SK-N-SH treated with all-trans-retinoic acid at 6 μM for 48 hours (cell line): ENCODE measurements at regions not wholly inside any gene's neighbourhood (a gene's known extent, or its start where the extent isn't known, plus 50 kb on each side); places are given as distances from the start of the nearest gene placed in this dataset.

ENCODE experiments used
- ATAC-seq: fragments of 200-7000 bp; cut with Tn5 transposase; 3 replicates; pipeline ENCODE4 v1.9.1; 2020; ENCODE audit warnings: mild to moderate bottlenecking, moderate library complexity
- ARNTL ChIP-seq: fragments of 450-650 bp; formaldehyde crosslinking; IDR thresholded peaks from 2 replicates; pipeline ENCODE4 v1.5.0; 2020; ENCODE audit warnings: low read depth, mild to moderate bottlenecking, moderate library complexity, borderline replicate concordance
- BACH2 ChIP-seq: fragments of 250-450 bp; sonication (Bioruptor Pico); IDR thresholded peaks from 2 replicates; pipeline ENCODE4 v1.9.0; 2021; ENCODE audit warnings: mild to moderate bottlenecking, borderline replicate concordance
- CSDC2 ChIP-seq: fragments of 250-450 bp; sonication (Bioruptor Pico); IDR thresholded peaks from 2 replicates; pipeline ENCODE4 v1.5.0; 2020; ENCODE audit warnings: mild to moderate bottlenecking, moderate library complexity
- CSRNP3 ChIP-seq: fragments of 250-450 bp; sonication (Bioruptor Pico); IDR thresholded peaks from 2 replicates; pipeline ENCODE4 v1.5.1; 2021; ENCODE audit warnings: mild to moderate bottlenecking, moderate library complexity
- ESRRG ChIP-seq: fragments of 250-450 bp; sonication (Bioruptor Pico); IDR thresholded peaks from 2 replicates; pipeline ENCODE4 v1.6.1; 2021; ENCODE audit warnings: mild to moderate bottlenecking
- GLIS3 ChIP-seq: fragments of 250-450 bp; sonication (Bioruptor Pico); IDR thresholded peaks from 2 replicates; pipeline ENCODE4 v1.5.0; 2020; ENCODE audit warnings: mild to moderate bottlenecking, moderate library complexity
- POU6F1 ChIP-seq: fragments of 250-450 bp; sonication (Bioruptor Pico); IDR thresholded peaks from 2 replicates; pipeline ENCODE4 v1.8.0; 2021; ENCODE audit warnings: low read depth, mild to moderate bottlenecking, moderate library complexity, borderline replicate concordance
- PPARA ChIP-seq: fragments of 250-450 bp; sonication (Bioruptor Pico); IDR thresholded peaks from 2 replicates; pipeline ENCODE4 v1.5.0; 2020; ENCODE audit warnings: mild to moderate bottlenecking, borderline replicate concordance
- RARB ChIP-seq: fragments of 250-450 bp; sonication (Bioruptor Pico); IDR thresholded peaks from 2 replicates; pipeline ENCODE4 v1.8.0; 2021; ENCODE audit warnings: mild to moderate bottlenecking, moderate library complexity
- SNAI2 ChIP-seq: fragments of 250-450 bp; sonication (Bioruptor Pico); IDR thresholded peaks from 2 replicates; pipeline ENCODE4 v1.5.0; 2020; ENCODE audit warnings: mild to moderate bottlenecking, moderate library complexity
- TCF4 ChIP-seq: fragments of 250-450 bp; sonication (Bioruptor Pico); IDR thresholded peaks from 2 replicates; pipeline ENCODE4 v1.8.0; 2021; ENCODE audit warnings: mild to moderate bottlenecking, moderate library complexity, borderline replicate concordance
- TSHZ2 ChIP-seq: fragments of 250-450 bp; sonication (Bioruptor Pico); IDR thresholded peaks from 2 replicates; pipeline ENCODE4 v1.5.0; 2020; ENCODE audit warnings: mild to moderate bottlenecking, moderate library complexity
- ZC3H10 ChIP-seq: fragments of 250-450 bp; sonication (Bioruptor Pico); IDR thresholded peaks from 2 replicates; pipeline ENCODE4 v1.5.1; 2021; ENCODE audit warnings: mild to moderate bottlenecking, moderate library complexity
- ZFP3 ChIP-seq: fragments of 250-450 bp; sonication (Bioruptor Pico); IDR thresholded peaks from 2 replicates; pipeline ENCODE4 v1.5.0; 2020; ENCODE audit warnings: mild to moderate bottlenecking, moderate library complexity
- ZNF565 ChIP-seq: fragments of 450-650 bp; formaldehyde crosslinking; conservative IDR thresholded peaks from 2 replicates; pipeline ENCODE4 v1.5.0; 2020; ENCODE audit warnings: low read depth, mild to moderate bottlenecking, moderate library complexity
- ZNF70 ChIP-seq: fragments of 450-650 bp; formaldehyde crosslinking; IDR thresholded peaks from 2 replicates; pipeline ENCODE4 v1.5.0; 2020; ENCODE audit warnings: mild to moderate bottlenecking, moderate library complexity
- TF ChIP-seq, protein P1 (sequence below): fragments of 250-450 bp; sonication (Bioruptor Pico); IDR thresholded peaks from 2 replicates; pipeline ENCODE4 v1.8.0; 2020; ENCODE audit warnings: mild to moderate bottlenecking, moderate library complexity, borderline replicate concordance
- TF ChIP-seq, protein P2 (sequence below): fragments of 250-450 bp; sonication (Bioruptor Pico); IDR thresholded peaks from 2 replicates; pipeline ENCODE4 v1.5.1; 2020; ENCODE audit warnings: low read depth, mild to moderate bottlenecking, moderate library complexity

GRCh38 chr10:109417803-109418202, 505.5 kb downstream of the XPNPEP1 start (continued):
- TF ChIP-seq, protein P1, sequence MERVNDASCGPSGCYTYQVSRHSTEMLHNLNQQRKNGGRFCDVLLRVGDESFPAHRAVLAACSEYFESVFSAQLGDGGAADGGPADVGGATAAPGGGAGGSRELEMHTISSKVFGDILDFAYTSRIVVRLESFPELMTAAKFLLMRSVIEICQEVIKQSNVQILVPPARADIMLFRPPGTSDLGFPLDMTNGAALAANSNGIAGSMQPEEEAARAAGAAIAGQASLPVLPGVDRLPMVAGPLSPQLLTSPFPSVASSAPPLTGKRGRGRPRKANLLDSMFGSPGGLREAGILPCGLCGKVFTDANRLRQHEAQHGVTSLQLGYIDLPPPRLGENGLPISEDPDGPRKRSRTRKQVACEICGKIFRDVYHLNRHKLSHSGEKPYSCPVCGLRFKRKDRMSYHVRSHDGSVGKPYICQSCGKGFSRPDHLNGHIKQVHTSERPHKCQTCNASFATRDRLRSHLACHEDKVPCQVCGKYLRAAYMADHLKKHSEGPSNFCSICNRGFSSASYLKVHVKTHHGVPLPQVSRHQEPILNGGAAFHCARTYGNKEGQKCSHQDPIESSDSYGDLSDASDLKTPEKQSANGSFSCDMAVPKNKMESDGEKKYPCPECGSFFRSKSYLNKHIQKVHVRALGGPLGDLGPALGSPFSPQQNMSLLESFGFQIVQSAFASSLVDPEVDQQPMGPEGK (CRISPR knock-in tag) = no peak
- no peak for TF ChIP-seq ARNTL
- TF ChIP-seq, protein P2, sequence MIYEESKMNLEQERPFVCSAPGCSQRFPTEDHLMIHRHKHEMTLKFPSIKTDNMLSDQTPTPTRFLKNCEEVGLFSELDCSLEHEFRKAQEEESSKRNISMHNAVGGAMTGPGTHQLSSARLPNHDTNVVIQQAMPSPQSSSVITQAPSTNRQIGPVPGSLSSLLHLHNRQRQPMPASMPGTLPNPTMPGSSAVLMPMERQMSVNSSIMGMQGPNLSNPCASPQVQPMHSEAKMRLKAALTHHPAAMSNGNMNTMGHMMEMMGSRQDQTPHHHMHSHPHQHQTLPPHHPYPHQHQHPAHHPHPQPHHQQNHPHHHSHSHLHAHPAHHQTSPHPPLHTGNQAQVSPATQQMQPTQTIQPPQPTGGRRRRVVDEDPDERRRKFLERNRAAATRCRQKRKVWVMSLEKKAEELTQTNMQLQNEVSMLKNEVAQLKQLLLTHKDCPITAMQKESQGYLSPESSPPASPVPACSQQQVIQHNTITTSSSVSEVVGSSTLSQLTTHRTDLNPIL (CRISPR knock-in tag) = no peak
- TF ChIP-seq, all 23 proteins: peak for 0

DNA sequence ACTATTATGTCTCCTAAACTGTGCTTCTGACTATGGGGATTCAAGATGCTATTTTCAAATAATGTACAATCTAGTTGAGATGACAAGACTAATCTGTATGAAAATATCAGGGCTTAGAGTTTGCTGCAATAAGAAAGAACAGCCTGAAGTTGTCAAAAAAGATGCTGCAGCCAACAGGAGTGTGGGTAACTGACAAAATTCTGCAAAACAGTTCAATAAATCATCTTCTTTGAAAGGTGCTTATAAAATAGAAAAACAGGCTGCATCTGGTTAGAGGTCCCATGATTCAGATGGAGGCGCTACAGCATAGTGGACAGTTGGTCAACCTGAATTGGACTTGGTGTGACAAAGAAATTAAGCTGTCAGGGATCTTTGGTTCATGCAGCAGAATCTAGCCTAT, 511.0 kb downstream of the XPNPEP1 start:
- TF ChIP-seq ARNTL (no peak), RARB (no peak), BACH2 (CRISPR knock-in tag) (no peak), ZFP3 (CRISPR knock-in tag) (no peak), ZNF565 (CRISPR knock-in tag) (no peak)
- TF ChIP-seq, protein P1 (CRISPR knock-in tag) = no peak
- TF ChIP-seq, all 23 proteins: peak for 0
- ATAC-seq = no peak

- no peak for ATAC-seq
- TF ChIP-seq CSDC2 (CRISPR knock-in tag) (no peak), TCF4 (no peak), ESRRG (CRISPR knock-in tag) (no peak), POU6F1 (no peak), TSHZ2 (CRISPR knock-in tag) (no peak), PPARA (CRISPR knock-in tag) (no peak), ARNTL (no peak), ZNF70 (CRISPR knock-in tag) (no peak), SNAI2 (CRISPR knock-in tag) (no peak), CSRNP3 (CRISPR knock-in tag) (no peak), GLIS3 (CRISPR knock-in tag) (no peak), RARB (no peak), ZNF565 (CRISPR knock-in tag) (no peak), ZC3H10 (CRISPR knock-in tag) (no peak)
- TF ChIP-seq, protein P1 (CRISPR knock-in tag) = no peak
These were observed 511.4 kb downstream of the XPNPEP1 start for GRCh38 chr10:109411917-109412316.
